PFSK-1 (cell line): ENCODE measurements at regions not wholly inside any gene's neighbourhood (a gene's known extent, or its start where the extent isn't known, plus 50 kb on each side); places are given as distances from the start of the nearest gene placed in this dataset.
A peak's percentile ranks its signal among the peaks of the same experiment; 100 is the strongest.

Experiments
- FOXP2 ChIP-seq: optimal IDR thresholded peaks from 2 replicates; pipeline ENCODE3; 2011; ENCODE audit warnings: borderline replicate concordance, control low read depth, inconsistent platforms; ENCODE audit not compliant: insufficient read depth; ENCODE audit errors: extremely low read length, extremely low read depth
- POLR2AphosphoS5 ChIP-seq: IDR thresholded peaks from 2 replicates; pipeline ENCODE4 v1.6.1; 2012; ENCODE audit warnings: low read depth, mild to moderate bottlenecking, control low read depth, low read length, moderate library complexity
- SIN3A ChIP-seq: IDR thresholded peaks from 2 replicates; pipeline ENCODE4 v1.6.1; 2012; ENCODE audit warnings: mild to moderate bottlenecking, low read length, moderate library complexity, borderline replicate concordance; ENCODE audit not compliant: insufficient read depth
- TAF1 ChIP-seq: IDR thresholded peaks from 2 replicates; pipeline ENCODE4 v1.6.1; 2012; ENCODE audit warnings: low read length, control low read depth, borderline replicate concordance; ENCODE audit not compliant: insufficient read depth
- TF ChIP-seq, protein P1 (sequence below), 2 experiments: IDR thresholded peaks; 2 replicates each; pipeline versions ENCODE4 v1.6.1 to v1.8.0; 2011 to 2012; ENCODE audit warnings: low read depth in 2 of 2, low read length in 2 of 2, control low read depth in 1 of 2, inconsistent platforms in 1 of 2, mild to moderate bottlenecking in 1 of 2, moderate library complexity in 1 of 2; ENCODE audit not compliant: insufficient read depth in 1 of 2

DNA sequence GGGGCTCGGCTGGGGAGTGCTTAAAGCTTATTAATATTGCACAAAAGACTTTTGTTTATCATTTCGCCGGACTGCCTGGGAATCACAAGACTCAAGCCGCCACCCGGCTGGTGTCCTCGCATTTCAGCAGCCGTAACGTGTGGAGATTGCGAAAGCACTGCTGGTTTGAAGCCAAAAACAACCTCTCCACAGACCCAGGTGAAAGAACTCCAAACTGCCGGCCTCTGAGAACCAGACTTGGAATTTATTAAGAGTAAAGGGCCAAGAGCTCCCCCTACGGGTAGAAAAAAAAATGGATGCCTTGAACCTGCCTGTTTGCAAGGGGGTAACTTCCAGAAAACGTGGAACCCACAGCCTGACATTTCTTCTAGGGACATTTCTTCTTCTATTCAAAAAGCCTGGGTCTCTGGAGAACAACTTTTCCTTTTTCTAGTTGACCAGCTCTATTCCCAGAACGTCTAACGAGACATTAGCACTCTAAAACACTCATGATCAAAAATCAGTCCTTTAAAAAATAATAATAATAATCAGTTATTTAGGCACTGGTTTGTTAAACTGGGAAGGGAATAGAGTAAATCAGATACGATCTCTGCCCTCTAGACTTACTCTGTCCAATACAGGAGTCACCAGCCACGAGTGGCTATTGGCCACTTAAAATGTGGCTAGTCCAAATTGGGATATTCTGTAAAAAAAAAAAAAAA lies 216.3 kb downstream of the C1D start:
- TF ChIP-seq POLR2AphosphoS5 (no peak), SIN3A (no peak), FOXP2 (peak; percentile 91)

DNA sequence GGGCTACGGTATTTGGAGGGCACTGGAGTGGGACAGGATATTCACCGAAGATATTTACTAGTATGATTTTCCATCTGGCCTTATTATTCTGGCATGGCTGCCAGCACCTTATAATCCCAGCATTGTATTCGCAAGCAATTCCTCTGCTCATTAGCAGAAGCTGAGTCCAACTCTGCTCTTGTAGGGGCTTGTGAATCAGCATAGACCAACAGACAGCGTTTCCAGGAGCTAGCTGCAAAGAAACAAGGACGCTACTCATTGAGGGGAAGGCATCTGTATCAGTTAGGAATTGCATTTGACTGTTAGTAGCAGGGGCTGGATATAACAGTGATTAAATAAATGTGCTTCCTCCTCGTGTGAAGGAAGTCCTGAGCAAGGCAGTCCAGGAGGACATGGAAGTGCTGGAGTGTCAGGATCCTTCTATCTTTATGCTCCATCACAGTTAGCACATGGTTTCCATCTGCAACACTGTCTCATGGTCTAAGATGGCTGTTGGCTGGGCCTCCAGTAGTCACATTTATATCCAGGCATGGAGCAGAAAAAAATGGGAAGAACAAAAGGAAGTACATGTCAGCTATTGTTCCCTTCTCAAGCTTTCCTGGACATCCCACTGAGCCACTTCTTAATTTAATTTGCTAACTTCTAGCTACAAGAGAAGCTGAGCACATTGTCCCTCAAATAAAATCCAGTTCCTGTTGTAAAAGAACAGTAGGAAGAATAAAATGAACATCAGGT lies 214.1 kb downstream of the C1D start:
- no peak for TF ChIP-seq TAF1
- TF ChIP-seq, protein P1, sequence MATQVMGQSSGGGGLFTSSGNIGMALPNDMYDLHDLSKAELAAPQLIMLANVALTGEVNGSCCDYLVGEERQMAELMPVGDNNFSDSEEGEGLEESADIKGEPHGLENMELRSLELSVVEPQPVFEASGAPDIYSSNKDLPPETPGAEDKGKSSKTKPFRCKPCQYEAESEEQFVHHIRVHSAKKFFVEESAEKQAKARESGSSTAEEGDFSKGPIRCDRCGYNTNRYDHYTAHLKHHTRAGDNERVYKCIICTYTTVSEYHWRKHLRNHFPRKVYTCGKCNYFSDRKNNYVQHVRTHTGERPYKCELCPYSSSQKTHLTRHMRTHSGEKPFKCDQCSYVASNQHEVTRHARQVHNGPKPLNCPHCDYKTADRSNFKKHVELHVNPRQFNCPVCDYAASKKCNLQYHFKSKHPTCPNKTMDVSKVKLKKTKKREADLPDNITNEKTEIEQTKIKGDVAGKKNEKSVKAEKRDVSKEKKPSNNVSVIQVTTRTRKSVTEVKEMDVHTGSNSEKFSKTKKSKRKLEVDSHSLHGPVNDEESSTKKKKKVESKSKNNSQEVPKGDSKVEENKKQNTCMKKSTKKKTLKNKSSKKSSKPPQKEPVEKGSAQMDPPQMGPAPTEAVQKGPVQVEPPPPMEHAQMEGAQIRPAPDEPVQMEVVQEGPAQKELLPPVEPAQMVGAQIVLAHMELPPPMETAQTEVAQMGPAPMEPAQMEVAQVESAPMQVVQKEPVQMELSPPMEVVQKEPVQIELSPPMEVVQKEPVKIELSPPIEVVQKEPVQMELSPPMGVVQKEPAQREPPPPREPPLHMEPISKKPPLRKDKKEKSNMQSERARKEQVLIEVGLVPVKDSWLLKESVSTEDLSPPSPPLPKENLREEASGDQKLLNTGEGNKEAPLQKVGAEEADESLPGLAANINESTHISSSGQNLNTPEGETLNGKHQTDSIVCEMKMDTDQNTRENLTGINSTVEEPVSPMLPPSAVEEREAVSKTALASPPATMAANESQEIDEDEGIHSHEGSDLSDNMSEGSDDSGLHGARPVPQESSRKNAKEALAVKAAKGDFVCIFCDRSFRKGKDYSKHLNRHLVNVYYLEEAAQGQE (IDR thresholded peaks at IDR 0.05; ENCODE audit: insufficient read depth in 1 of 2, low read depth in 2 of 2, low read length in 2 of 2): no peak
- TF ChIP-seq POLR2AphosphoS5: no peak
- TF ChIP-seq FOXP2: no peak
- TF ChIP-seq SIN3A: no peak

DNA sequence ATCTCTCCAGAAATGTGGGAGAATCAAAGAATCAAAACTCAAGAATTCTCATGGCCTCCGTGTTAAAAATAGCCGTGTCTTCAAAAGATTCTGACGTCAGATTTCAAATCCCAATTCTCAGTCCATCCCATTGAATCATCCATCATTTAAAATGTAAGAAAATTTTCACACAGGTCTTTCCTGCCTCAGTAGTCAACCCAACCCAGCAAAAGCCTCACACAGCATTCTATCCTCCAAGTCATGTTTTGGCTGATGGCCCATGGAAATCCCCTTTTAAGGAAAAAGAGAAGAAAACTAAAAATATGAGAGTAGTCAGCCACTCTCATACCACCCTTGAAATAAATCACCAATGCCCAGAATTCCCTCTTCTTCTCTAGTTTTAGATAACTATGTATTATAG lies 211.8 kb downstream of the C1D start:
- no peak for TF ChIP-seq TAF1
- TF ChIP-seq, protein P1 (IDR thresholded peaks at IDR 0.05; ENCODE audit: insufficient read depth in 1 of 2, low read depth in 2 of 2, low read length in 2 of 2): no peak
- TF ChIP-seq SIN3A: no peak
- no peak for TF ChIP-seq POLR2AphosphoS5
- no peak for TF ChIP-seq FOXP2

DNA sequence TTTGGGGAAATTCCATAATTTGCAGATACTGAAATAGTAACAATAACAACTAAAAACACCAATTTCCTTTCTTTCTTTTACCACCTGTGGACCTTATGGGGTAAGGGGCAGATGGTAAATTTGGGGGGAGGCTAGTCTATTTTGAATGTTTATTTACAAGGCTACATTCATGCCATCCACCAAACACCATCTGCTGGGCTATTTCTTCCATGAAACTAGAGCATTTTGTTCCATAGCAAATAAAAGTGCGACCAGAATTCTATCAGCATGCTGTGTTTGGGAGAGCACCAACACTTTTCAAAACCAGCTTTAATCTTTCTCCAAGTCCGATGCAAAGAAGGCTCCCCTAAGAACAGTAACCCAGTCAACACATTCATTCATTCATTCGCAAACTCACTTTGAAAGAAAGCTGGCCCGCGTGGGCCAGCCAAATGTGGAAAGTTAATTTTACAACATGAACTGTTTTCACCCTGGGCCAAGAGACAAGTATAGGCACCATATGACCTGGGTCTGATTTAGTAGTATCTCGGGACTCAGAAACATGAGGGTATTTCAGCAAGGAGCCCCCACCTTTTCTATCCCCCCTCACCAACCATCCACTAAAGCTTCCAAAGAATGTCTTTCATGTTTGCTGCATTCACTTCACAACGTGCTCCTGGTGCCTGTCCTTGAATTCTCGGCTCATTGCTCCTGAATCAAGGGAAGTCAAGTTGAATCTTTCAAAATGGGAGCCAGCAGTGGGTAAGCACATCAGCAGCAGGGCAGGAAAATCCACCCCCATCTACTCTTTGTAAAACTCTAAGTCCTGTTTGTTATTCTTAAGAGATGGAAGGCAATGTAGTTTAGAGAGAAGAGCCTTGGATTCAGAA lies 210.6 kb downstream of the C1D start:
- TF ChIP-seq, protein P1 (IDR thresholded peaks at IDR 0.05; ENCODE audit: insufficient read depth in 1 of 2, low read depth in 2 of 2, low read length in 2 of 2): no peak
- no peak for TF ChIP-seq FOXP2
- no peak for TF ChIP-seq SIN3A
- no peak for TF ChIP-seq POLR2AphosphoS5
- no peak for TF ChIP-seq TAF1

- TF ChIP-seq TAF1 (no peak), FOXP2 (no peak), POLR2AphosphoS5 (no peak), SIN3A (no peak)
- TF ChIP-seq, protein P1 (IDR thresholded peaks at IDR 0.05; ENCODE audit: insufficient read depth in 1 of 2, low read depth in 2 of 2, low read length in 2 of 2): no peak
Observed at GRCh38 chr2:67854103-67854743, 208.6 kb downstream of the C1D start.
